WERI-Rb-1 (cell line): ENCODE measurements at regions not wholly inside any gene's neighbourhood (a gene's known extent, or its start where the extent isn't known, plus 50 kb on each side); places are given as distances from the start of the nearest gene placed in this dataset.
"Not testable (repeated sequence)": the region's sequence is repeated elsewhere in the genome, so short reads cannot be mapped to it uniquely, and the experiment has no call there.

ENCODE experiments used
- DNase-seq: peaks from one replicate; pipeline ENCODE4 v3.0.0-alpha.2; 2020
- H3K27ac ChIP-seq: fragments of 250-450 bp; sonication (Bioruptor Pico); 2 replicates; pipeline ENCODE4 v1.5.1; 2020; ENCODE audit warnings: mild to moderate bottlenecking, moderate library complexity
- H3K27me3 ChIP-seq: fragments of 250-450 bp; sonication (Bioruptor Pico); 2 replicates; pipeline ENCODE4 v1.5.1; 2021; ENCODE audit warnings: mild to moderate bottlenecking, low read depth, moderate library complexity; ENCODE audit not compliant: insufficient read depth, severe bottlenecking
- H3K36me3 ChIP-seq: fragments of 250-450 bp; sonication (Bioruptor Pico); 2 replicates; pipeline ENCODE4 v1.5.1; 2020; ENCODE audit warnings: mild to moderate bottlenecking, moderate library complexity
- H3K4me3 ChIP-seq: 2 replicates; pipeline ENCODE4 v1.5.1; 2011; ENCODE audit warnings: low read depth, mild to moderate bottlenecking, control low read depth, low read length
- H3K9me3 ChIP-seq: fragments of 250-450 bp; sonication (Bioruptor Pico); 2 replicates; pipeline ENCODE4 v1.5.1; 2021; ENCODE audit warnings: mild to moderate bottlenecking, moderate library complexity; ENCODE audit not compliant: severe bottlenecking
- CTCF ChIP-seq: IDR thresholded peaks from 2 replicates; pipeline ENCODE4 v1.5.1; 2011; ENCODE audit warnings: low read depth, mild to moderate bottlenecking, control low read depth, inconsistent platforms, low read length

GRCh38 chr3:63719796-63720445 lies 67.4 kb downstream of the SNTN start:
- Histone ChIP-seq H3K36me3 (no peaks in the 10 kb centered on the region), H3K9me3 (peaks cover 4% of the 10 kb centered on the region), H3K4me3 (no peak overlapping the region), H3K27ac (no peak overlapping the region), H3K27me3 (no peaks in the 10 kb centered on the region)
- no peak for DNase-seq
- TF ChIP-seq CTCF, result no peak

GRCh38 chr3:63720951-63721350 lies 68.5 kb downstream of the SNTN start:
- H3K4me3 ChIP-seq, H3K27me3 ChIP-seq, DNase-seq, H3K9me3 ChIP-seq, H3K36me3 ChIP-seq, H3K27ac ChIP-seq: not testable (repeated sequence)

- no peak for TF ChIP-seq CTCF
- no peaks in the 10 kb centered on the region for H3K27me3 ChIP-seq
- no peak for DNase-seq
- no peaks in the 10 kb centered on the region for H3K36me3 ChIP-seq
- H3K27ac ChIP-seq, result no peak overlapping the region
- peaks cover 4% of the 10 kb centered on the region for H3K9me3 ChIP-seq
- no peak overlapping the region for H3K4me3 ChIP-seq
Measured at GRCh38 chr3:63724987-63725386, 72.5 kb downstream of the SNTN start.

GRCh38 chr3:63726656-63727055 lies 74.2 kb downstream of the SNTN start:
- TF ChIP-seq CTCF, result no peak
- Histone ChIP-seq H3K4me3 (no peak overlapping the region), H3K36me3 (no peaks in the 10 kb centered on the region), H3K9me3 (peaks cover 4% of the 10 kb centered on the region), H3K27ac (no peak overlapping the region), H3K27me3 (no peaks in the 10 kb centered on the region)
- no peak for DNase-seq

GRCh38 chr3:63727233-63727632 lies 74.8 kb downstream of the SNTN start:
- DNase-seq, result no peak
- Histone ChIP-seq H3K36me3 (no peaks in the 10 kb centered on the region), H3K27ac (no peak overlapping the region), H3K4me3 (no peak overlapping the region), H3K9me3 (peaks cover under 1% of the 10 kb centered on the region), H3K27me3 (no peaks in the 10 kb centered on the region)
- TF ChIP-seq CTCF, result no peak

GRCh38 chr3:63731866-63732265 lies 79.4 kb downstream of the SNTN start:
- H3K27me3 ChIP-seq, result no peaks in the 10 kb centered on the region
- no peaks in the 10 kb centered on the region for H3K9me3 ChIP-seq
- H3K27ac ChIP-seq, result no peak overlapping the region
- DNase-seq, result no peak
- no peak for TF ChIP-seq CTCF
- H3K4me3 ChIP-seq, result no peak overlapping the region
- no peaks in the 10 kb centered on the region for H3K36me3 ChIP-seq

- H3K36me3 ChIP-seq, H3K27ac ChIP-seq, DNase-seq, H3K9me3 ChIP-seq, H3K27me3 ChIP-seq: not testable (repeated sequence)
- peak overlapping the region; percentile 33 for H3K4me3 ChIP-seq
Measured at GRCh38 chr3:63733278-63733677, 80.8 kb downstream of the SNTN start.

- not testable (repeated sequence) for DNase-seq, H3K4me3 ChIP-seq, H3K9me3 ChIP-seq, H3K27ac ChIP-seq, H3K27me3 ChIP-seq, H3K36me3 ChIP-seq
Measured at GRCh38 chr3:63734632-63735031, 82.2 kb downstream of the SNTN start.

- not testable (repeated sequence) for H3K27me3 ChIP-seq, H3K4me3 ChIP-seq, H3K36me3 ChIP-seq, DNase-seq, H3K27ac ChIP-seq, H3K9me3 ChIP-seq
Measured at GRCh38 chr3:63736757-63737156, 82.3 kb upstream of the C3orf49 start.

- H3K36me3 ChIP-seq, H3K4me3 ChIP-seq, H3K27ac ChIP-seq, H3K9me3 ChIP-seq, DNase-seq, H3K27me3 ChIP-seq: not testable (repeated sequence)
Measured at GRCh38 chr3:63738577-63738976, 80.5 kb upstream of the C3orf49 start.
